H1 (cell line): ENCODE measurements at regions not wholly inside any gene's neighbourhood (a gene's known extent, or its start where the extent isn't known, plus 50 kb on each side); places are given as distances from the start of the nearest gene placed in this dataset.

Source experiments
- CTCF ChIA-PET: fragments of 300-600 bp; sonication (Branson Sonifier 250); formaldehyde crosslinking; loops from one replicate; lab custom pipeline; 2021; ENCODE audit not compliant: partially characterized antibody; lab: Charles Lee
- POLR2A ChIA-PET: fragments of 300-600 bp; sonication (Branson Sonifier 250); formaldehyde crosslinking; loops from one replicate; lab custom pipeline; 2021; ENCODE audit warnings: inconsistent platforms; ENCODE audit not compliant: partially characterized antibody; lab: Charles Lee
- DNase-seq, 2 experiments: peaks; one replicate each; pipeline versions ENCODE4 v3.0.0 to v3.0.0-alpha.2; 2010 to 2022; ENCODE audit warnings: low spot score in 2 of 2, low read depth in 1 of 2, mixed read lengths in 1 of 2
- FAIRE-seq: peaks from 2 replicates; lab custom pipeline; 2011; peaks lifted over from hg19 to GRCh38; lab: Jason Lieb, UNC
- H2AFZ ChIP-seq: 2 replicates; pipeline ENCODE4 v1.8.1; 2012; ENCODE audit warnings: low read length, inconsistent platforms
- H2AK5ac ChIP-seq: 2 replicates; pipeline ENCODE4 v1.6.1; 2013; ENCODE audit warnings: low read depth, low read length
- H2BK120ac ChIP-seq: replicated peaks from 2 replicates; pipeline ENCODE3; 2013; ENCODE audit warnings: low read depth, low read length, inconsistent platforms
- H2BK12ac ChIP-seq: 2 replicates; pipeline ENCODE4 v1.6.1; 2013; ENCODE audit warnings: low read depth, low read length
- H2BK15ac ChIP-seq: 2 replicates; pipeline ENCODE4 v1.6.1; 2013; ENCODE audit warnings: low read length
- H2BK20ac ChIP-seq: 2 replicates; pipeline ENCODE4 v1.6.1; 2013; ENCODE audit warnings: low read length
- H2BK5ac ChIP-seq: 2 replicates; pipeline ENCODE4 v1.6.1; 2013; ENCODE audit warnings: low read depth, low read length
- H3K14ac ChIP-seq: 2 replicates; pipeline ENCODE4 v1.6.1; 2013; ENCODE audit warnings: inconsistent platforms; ENCODE audit not compliant: insufficient read length
- H3K18ac ChIP-seq: 2 replicates; pipeline ENCODE4 v1.6.1; 2013; ENCODE audit warnings: low read length; ENCODE audit errors: extremely low read depth
- H3K23ac ChIP-seq: 2 replicates; pipeline ENCODE4 v1.6.1; 2013; ENCODE audit warnings: inconsistent platforms; ENCODE audit not compliant: insufficient read length
- H3K23me2 ChIP-seq: 2 replicates; pipeline ENCODE4 v1.6.1; 2013; ENCODE audit warnings: low read depth, low read length
- H3K27ac ChIP-seq: 2 replicates; pipeline ENCODE4 v1.6.1; 2011; ENCODE audit warnings: low read depth, low read length, inconsistent platforms
- H3K27me3 ChIP-seq, 4 experiments: replicated peaks in 1 of 4; 1 replicate in 1 of 4; 2 replicates in 3 of 4; pipeline versions ENCODE4 v1.6.1 to v1.8.1; 2011 to 2013; ENCODE audit warnings: low read length in 3 of 4, mild to moderate bottlenecking in 3 of 4, inconsistent platforms in 2 of 4, mixed read lengths in 2 of 4, moderate library complexity in 1 of 4; ENCODE audit not compliant: control insufficient read depth in 3 of 4, insufficient read depth in 3 of 4; ENCODE audit errors: extremely low read depth in 1 of 4
- H3K36me3 ChIP-seq, 4 experiments: 2 replicates each; pipeline versions ENCODE4 v1.6.1 to v1.8.1; 2011 to 2013; ENCODE audit warnings: mild to moderate bottlenecking in 4 of 4, low read length in 3 of 4, moderate library complexity in 2 of 4, control low read depth in 1 of 4, inconsistent platforms in 1 of 4; ENCODE audit not compliant: insufficient read depth in 4 of 4, control insufficient read depth in 2 of 4
- H3K4ac ChIP-seq: replicated peaks from 2 replicates; pipeline ENCODE3; 2013; ENCODE audit warnings: low read length, low read depth, mixed read lengths, inconsistent platforms; ENCODE audit not compliant: insufficient read length
- H3K4me1 ChIP-seq, 4 experiments: replicated peaks in 1 of 4; 1 replicate in 1 of 4; 2 replicates in 3 of 4; pipeline versions ENCODE4 v1.6.1 to v1.8.1; 2011 to 2013; ENCODE audit warnings: low read length in 3 of 4, inconsistent platforms in 2 of 4, mixed read lengths in 1 of 4; ENCODE audit not compliant: insufficient read depth in 4 of 4, control insufficient read depth in 3 of 4
- H3K4me2 ChIP-seq, 2 experiments: 2 replicates each; pipeline versions ENCODE4 v1.6.1 to v1.8.1; 2011 to 2013; ENCODE audit warnings: low read depth in 2 of 2, low read length in 2 of 2, control low read depth in 1 of 2, inconsistent platforms in 1 of 2, mild to moderate bottlenecking in 1 of 2; ENCODE audit not compliant: insufficient read depth in 1 of 2
- H3K4me3 ChIP-seq, 4 experiments: fragments of 200-600, 300-600 bp in 1 of 4; sonication (generic), shearing (Covaris generic), sonication (Bioruptor Twin) in 1 of 4; 2 replicates each; pipeline versions ENCODE4 v1.5.1 to v1.8.1; 2011 to 2016; ENCODE audit warnings: low read length in 4 of 4, low read depth in 3 of 4, control low read depth in 2 of 4, inconsistent platforms in 2 of 4, mild to moderate bottlenecking in 2 of 4, mixed read lengths in 1 of 4, moderate library complexity in 1 of 4; ENCODE audit not compliant: insufficient read depth in 2 of 4; ENCODE audit errors: extremely low read depth in 1 of 4
- H3K56ac ChIP-seq: replicated peaks from 2 replicates; pipeline ENCODE3; 2013; ENCODE audit warnings: low read depth, mild to moderate bottlenecking, mixed read lengths, low read length, inconsistent platforms; ENCODE audit not compliant: insufficient read length
- H3K79me1 ChIP-seq: 2 replicates; pipeline ENCODE4 v1.6.1; 2013; ENCODE audit warnings: low read depth, low read length, control low read depth
- H3K79me2 ChIP-seq, 2 experiments: 2 replicates each; pipeline versions ENCODE4 v1.6.1 to v1.8.1; 2012 to 2013; ENCODE audit warnings: low read length in 2 of 2, mild to moderate bottlenecking in 2 of 2, inconsistent platforms in 1 of 2; ENCODE audit not compliant: insufficient read depth in 2 of 2, control insufficient read depth in 1 of 2
- H3K9ac ChIP-seq, 4 experiments: replicated peaks in 1 of 4; 1 replicate in 1 of 4; 2 replicates in 3 of 4; pipeline versions ENCODE4 v1.6.1 to v1.8.1; 2011 to 2013; ENCODE audit warnings: low read depth in 3 of 4, low read length in 3 of 4, control low read depth in 2 of 4, mild to moderate bottlenecking in 2 of 4, moderate library complexity in 2 of 4, inconsistent platforms in 1 of 4; ENCODE audit errors: extremely low read depth in 1 of 4
- H3K9me3 ChIP-seq, 2 experiments: 2 replicates each; pipeline versions ENCODE4 v1.6.1 to v1.8.1; 2012 to 2013; ENCODE audit warnings: mild to moderate bottlenecking in 2 of 2, moderate library complexity in 2 of 2, control low read depth in 1 of 2, inconsistent platforms in 1 of 2, low read depth in 1 of 2, low read length in 1 of 2, mixed read lengths in 1 of 2; ENCODE audit not compliant: insufficient read depth in 2 of 2
- H4K20me1 ChIP-seq, 2 experiments: replicated peaks in 1 of 2; 2 replicates each; pipeline versions ENCODE3 to v1.8.1; 2011 to 2013; ENCODE audit warnings: inconsistent platforms in 2 of 2, low read length in 2 of 2, mild to moderate bottlenecking in 1 of 2; ENCODE audit not compliant: insufficient read depth in 2 of 2, control insufficient read depth in 1 of 2
- H4K5ac ChIP-seq: 2 replicates; pipeline ENCODE4 v1.6.1; 2013; ENCODE audit warnings: low read length, low read depth, mixed read lengths, inconsistent platforms; ENCODE audit not compliant: insufficient read length
- H4K8ac ChIP-seq: 2 replicates; pipeline ENCODE4 v1.8.0; 2013; ENCODE audit warnings: mild to moderate bottlenecking, moderate library complexity, low read length, inconsistent platforms; ENCODE audit not compliant: insufficient read depth; ENCODE audit errors: extremely low read depth
- H4K91ac ChIP-seq: replicated peaks from 2 replicates; pipeline ENCODE3; 2013; ENCODE audit warnings: low read length, mixed read lengths, inconsistent platforms; ENCODE audit not compliant: insufficient read length
- ATF2 ChIP-seq: IDR thresholded peaks from 2 replicates; pipeline ENCODE4 v1.6.1; 2012; ENCODE audit warnings: low read length, inconsistent platforms
- BCL11A ChIP-seq, 2 experiments: IDR thresholded peaks; one replicate each; pipeline ENCODE4 v1.6.1; 2011; ENCODE audit warnings: low read depth in 2 of 2, low read length in 2 of 2, mild to moderate bottlenecking in 2 of 2
- CREB1 ChIP-seq: IDR thresholded peaks from 2 replicates; pipeline ENCODE4 v1.6.1; 2012; ENCODE audit warnings: inconsistent platforms
- CTBP2 ChIP-seq: IDR thresholded peaks from 2 replicates; pipeline ENCODE4 v1.7.0; 2011; ENCODE audit warnings: borderline replicate concordance, mild to moderate bottlenecking, moderate library complexity, mixed read lengths, low read length; ENCODE audit not compliant: insufficient read depth, insufficient read length
- EZH2 ChIP-seq: fragments of 200-600 bp; sonication (generic); IDR thresholded peaks from 2 replicates; pipeline ENCODE4 v1.7.1; 2012; ENCODE audit warnings: low read depth, mild to moderate bottlenecking, moderate library complexity, low read length, inconsistent platforms; ENCODE audit not compliant: severe bottlenecking
- JUND ChIP-seq: IDR thresholded peaks from 2 replicates; pipeline ENCODE4 v1.6.1; 2011; ENCODE audit warnings: mild to moderate bottlenecking, improper control_type of control experiment, low read length
- KDM1A ChIP-seq: fragments of 200-600, 300-600 bp; sonication (generic); IDR thresholded peaks from 2 replicates; pipeline ENCODE4 v1.7.1; 2016; ENCODE audit warnings: mild to moderate bottlenecking, low read length, borderline replicate concordance
- RAD21 ChIP-seq, 2 experiments: IDR thresholded peaks in 1 of 2; conservative IDR thresholded peaks in 1 of 2; 2 replicates each; pipeline ENCODE4 v1.6.1; 2011; ENCODE audit warnings: low read depth in 2 of 2, low read length in 2 of 2, improper control_type of control experiment in 1 of 2, inconsistent platforms in 1 of 2, mild to moderate bottlenecking in 1 of 2, moderate library complexity in 1 of 2
- RXRA ChIP-seq: IDR thresholded peaks from 2 replicates; pipeline ENCODE4 v1.6.1; 2011; ENCODE audit warnings: low read depth, mild to moderate bottlenecking, low read length, moderate library complexity; ENCODE audit not compliant: insufficient read depth
- SP2 ChIP-seq: IDR thresholded peaks from 2 replicates; pipeline ENCODE4 v1.6.1; 2012; ENCODE audit warnings: mild to moderate bottlenecking, low read length, inconsistent platforms
- SRF ChIP-seq: IDR thresholded peaks from 2 replicates; pipeline ENCODE4 v1.6.1; 2011; ENCODE audit warnings: mild to moderate bottlenecking, low read depth, low read length, moderate library complexity
- SUZ12 ChIP-seq: fragments of 200-600 bp; sonication (generic); IDR thresholded peaks from 2 replicates; pipeline ENCODE4 v1.6.1; 2012; ENCODE audit warnings: mild to moderate bottlenecking, inconsistent platforms, low read length, moderate library complexity, mixed read lengths
- ZNF274 ChIP-seq: IDR thresholded peaks from 2 replicates; pipeline ENCODE4 v1.7.0; 2012; ENCODE audit warnings: low read length, borderline replicate concordance; ENCODE audit errors: extremely low read depth
- WGBS, 2 experiments: shearing (Covaris generic) in 1 of 2; methylation state at CpG; one replicate each; pipeline versions ENCODE4 v1.1.6 to v1.1.7; 2013 to 2015; ENCODE audit warnings: low lambda C conversion rate in 2 of 2, mixed read lengths in 2 of 2, inconsistent platforms in 1 of 2, low coverage in 1 of 2, missing lambda C conversion rate in 1 of 2; ENCODE audit not compliant: insufficient replicate concordance in 2 of 2, insufficient coverage in 1 of 2, insufficient read length in 1 of 2; ENCODE audit errors: extremely low coverage in 1 of 2, missing lambda C conversion rate in 1 of 2; 5-methylcytosine and 5-hydroxymethylcytosine counted together

GRCh38 chr2:199586646-199587045 lies 128.9 kb upstream of the SATB2 start:
- DNase-seq (no peak), FAIRE-seq (no peak)
- H3K9me3 ChIP-seq: no peaks in the 10 kb centered on the region
- no peak overlapping the region for H3K56ac ChIP-seq
- H4K8ac ChIP-seq: no peak overlapping the region
- no peak overlapping the region for H3K4ac ChIP-seq
- H3K79me2 ChIP-seq: no peaks in the 10 kb centered on the region
- H3K79me1 ChIP-seq: no peaks in the 10 kb centered on the region
- H2AK5ac ChIP-seq: no peak overlapping the region
- ChIA-PET CTCF (interaction anchor here (1.0 to 4.3 kb wide), 3 partner anchors 10 to 1272 kb away, joined by 3 to 31 read pairs (median 3); no protein-coding TSS in a partner anchor), POLR2A (interaction anchor here (1.5 kb wide), 1 partner anchor 10 kb away, joined by 4 read pairs; no protein-coding TSS in a partner anchor)
- no peak overlapping the region for H3K4me2 ChIP-seq
- peaks cover 1% of the 10 kb centered on the region; the same call in 1 of the 2 replicates for H3K23me2 ChIP-seq
- 90% methylated on average over 2 of the region's 2 CpGs; no CpG with 5 or more reads in 1 of the 2 experiments for WGBS, 2 experiments
- no peak overlapping the region for H2BK15ac ChIP-seq
- H3K23ac ChIP-seq: no peak overlapping the region
- no peak overlapping the region for H3K14ac ChIP-seq
- no peak overlapping the region for H2BK12ac ChIP-seq
- H2BK20ac ChIP-seq: no peak overlapping the region
- no peak overlapping the region for H3K18ac ChIP-seq
- H2BK120ac ChIP-seq: no peak overlapping the region
- peaks cover 3 to 13% (median 5%) of the 10 kb centered on the region in 4 experiments; a peak in 6 of 7 replicates for H3K4me1 ChIP-seq
- no peak overlapping the region for H3K27ac ChIP-seq
- H3K4me3 ChIP-seq: no peak overlapping the region
- H2BK5ac ChIP-seq: no peak overlapping the region
- H3K9ac ChIP-seq: no peak overlapping the region
- no peaks in the 10 kb centered on the region for H3K36me3 ChIP-seq
- no peaks in the 10 kb centered on the region for H3K27me3 ChIP-seq
- H4K91ac ChIP-seq: no peak overlapping the region
- no peaks in the 10 kb centered on the region for H4K20me1 ChIP-seq
- H2AFZ ChIP-seq: no peak overlapping the region
- no peak overlapping the region for H4K5ac ChIP-seq
- TF ChIP-seq ATF2 (no peak), KDM1A (no peak), RXRA (no peak), ZNF274 (no peak), SUZ12 (no peak), SRF (no peak), RAD21 (IDR thresholded peaks at IDR 0.05 in 1 of 2, conservative IDR thresholded peaks at IDR 0.05 in 1 of 2; ENCODE audit: low read depth in 2 of 2, low read length in 2 of 2) (no peak), BCL11A (IDR thresholded peaks at IDR 0.05; ENCODE audit: low read depth in 2 of 2, low read length in 2 of 2) (no peak), JUND (no peak), CREB1 (no peak), EZH2 (no peak), SP2 (no peak), CTBP2 (no peak)
